ENCODE measurements at regions not wholly inside any gene's neighbourhood (a gene's known extent, or its start where the extent isn't known, plus 50 kb on each side); places are given as distances from the start of the nearest gene placed in this dataset.

DNA sequence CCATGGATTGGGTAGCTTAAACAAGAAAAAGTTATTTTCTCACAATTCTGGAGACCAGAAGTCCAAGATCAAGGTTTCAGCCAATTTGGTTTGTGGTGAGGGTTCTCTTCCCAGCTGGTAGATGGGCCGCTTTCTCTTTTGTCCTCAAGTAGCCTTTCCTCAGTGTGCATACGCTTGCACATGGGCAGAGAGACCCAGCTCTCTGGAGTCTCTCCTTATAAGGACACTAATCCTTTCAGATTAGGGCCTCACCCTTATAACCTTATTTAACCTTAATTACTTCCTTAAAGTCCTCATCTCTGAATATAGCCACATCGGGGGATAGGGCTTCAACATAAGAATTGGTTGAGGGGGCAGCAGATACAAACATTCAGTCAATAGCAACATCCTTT, 68.4 kb upstream of the NLK start:
- no peak for ATAC-seq (ENCODE audit: low FRiP score)
- DNase-seq (ENCODE audit: low spot score) = no peak
- no peak for TF ChIP-seq CTCF (IDR thresholded peaks at IDR 0.05)

GRCh38 chr17:27974531-27975145, 67.8 kb upstream of the NLK start:
- no peak for ATAC-seq (ENCODE audit: low FRiP score)
- no peak for DNase-seq (ENCODE audit: low spot score)
- TF ChIP-seq CTCF (IDR thresholded peaks at IDR 0.05) = no peak

DNA sequence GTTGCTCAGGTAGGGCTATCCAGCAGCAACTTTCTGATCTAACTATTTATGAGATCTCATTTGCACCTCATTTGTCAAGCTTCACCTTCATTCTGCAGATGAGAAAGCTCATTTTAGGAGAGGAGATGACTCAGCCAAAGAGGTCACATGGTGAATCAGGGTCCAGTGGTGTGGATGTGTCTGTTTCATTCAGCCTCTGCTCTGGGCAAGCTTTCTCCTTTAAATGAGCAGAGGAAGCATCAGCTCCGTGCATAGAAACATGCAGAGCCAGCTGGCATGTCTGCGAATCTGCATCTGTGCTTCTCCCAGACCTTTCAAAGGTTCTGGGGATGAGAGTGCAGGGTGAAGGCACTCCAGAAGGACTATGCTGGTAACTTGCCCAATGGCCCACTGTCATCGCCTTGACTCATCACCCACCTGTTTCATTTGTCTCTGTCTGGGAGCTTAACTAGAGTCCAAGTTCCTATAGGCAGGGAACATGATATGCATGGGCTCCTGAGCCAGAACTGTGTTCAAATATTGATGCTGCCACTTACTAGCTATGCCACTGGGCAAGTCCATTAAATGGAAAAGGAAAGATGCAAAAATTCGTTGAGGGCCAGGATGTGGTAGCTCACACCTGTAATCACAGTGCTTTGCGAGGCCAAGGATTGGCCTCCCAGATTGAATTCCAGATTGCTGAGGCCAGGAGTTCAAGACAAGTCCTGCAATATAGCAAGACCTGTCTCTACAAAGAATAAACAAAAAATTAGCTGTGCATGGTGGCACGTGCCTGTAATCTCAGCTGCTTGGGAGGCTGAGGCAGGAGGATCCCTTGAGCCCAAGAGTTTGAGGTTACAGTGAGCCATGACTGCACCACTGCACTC, 67.1 kb upstream of the NLK start:
- DNase-seq (ENCODE audit: low spot score) (no peak), ATAC-seq (ENCODE audit: low FRiP score) (no peak)
- no peak for TF ChIP-seq CTCF (IDR thresholded peaks at IDR 0.05)

DNA sequence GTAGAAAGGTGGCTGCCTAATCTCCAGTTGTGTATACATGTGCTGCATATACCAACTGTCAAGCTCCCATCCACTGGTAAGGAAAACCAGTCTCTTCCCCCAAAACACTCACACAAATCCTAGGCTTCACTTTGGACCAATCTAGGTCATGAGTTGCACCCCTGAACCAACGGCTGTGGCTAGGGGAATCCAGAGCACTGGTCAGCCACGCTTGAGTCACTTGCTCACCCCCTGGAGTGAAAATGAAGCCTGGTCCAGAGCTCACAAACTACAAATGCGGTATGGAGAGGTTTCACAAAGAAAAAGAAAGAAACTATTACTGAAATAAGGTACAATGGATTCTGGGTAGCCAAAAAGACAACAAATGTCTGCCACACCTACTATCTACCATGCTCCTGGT, 66.1 kb upstream of the NLK start:
- no peak for TF ChIP-seq CTCF (IDR thresholded peaks at IDR 0.05)
- DNase-seq (ENCODE audit: low spot score) = no peak
- no peak for ATAC-seq (ENCODE audit: low FRiP score)

GRCh38 chr17:27977751-27978688, 64.5 kb upstream of the NLK start:
- no peak for TF ChIP-seq CTCF (IDR thresholded peaks at IDR 0.05)
- ATAC-seq (ENCODE audit: low FRiP score) (no peak), DNase-seq (ENCODE audit: low spot score) (no peak)

GRCh38 chr17:27978689-27979175, 63.7 kb upstream of the NLK start:
- DNase-seq (ENCODE audit: low spot score) (no peak), ATAC-seq (ENCODE audit: low FRiP score) (no peak)
- no peak for TF ChIP-seq CTCF (IDR thresholded peaks at IDR 0.05)
